GM21515 (cell line): ENCODE measurements at regions not wholly inside any gene's neighbourhood (a gene's known extent, or its start where the extent isn't known, plus 50 kb on each side); places are given as distances from the start of the nearest gene placed in this dataset.
"Not testable (repeated sequence)": the region's sequence is repeated elsewhere in the genome, so short reads cannot be mapped to it uniquely, and the experiment has no call there.

ENCODE experiments used
- ATAC-seq: cut with Tn5 transposase; IDR thresholded peaks from one replicate; pipeline ENCODE4 v1.9.1; 2021; ENCODE audit not compliant: unreplicated experiment

GRCh38 chr14:84080944-84081343, 1449.0 kb upstream of the FLRT2 start:
- no peak for ATAC-seq

GRCh38 chr14:84084056-84084630, 1445.8 kb upstream of the FLRT2 start:
- ATAC-seq, result no peak

GRCh38 chr14:84085493-84085892, 1444.5 kb upstream of the FLRT2 start:
- ATAC-seq, result no peak

- no peak for ATAC-seq
Observed at GRCh38 chr14:84086714-84087113, 1443.2 kb upstream of the FLRT2 start.

GRCh38 chr14:84087986-84088531, 1441.9 kb upstream of the FLRT2 start:
- no peak for ATAC-seq

- ATAC-seq, result no peak
Observed at GRCh38 chr14:84090837-84091236, 1439.1 kb upstream of the FLRT2 start.

- ATAC-seq, result no peak
Observed at GRCh38 chr14:84095681-84096080, 1434.3 kb upstream of the FLRT2 start.

GRCh38 chr14:84098261-84098660, 1431.7 kb upstream of the FLRT2 start:
- no peak for ATAC-seq

- ATAC-seq, result not testable (repeated sequence)
Observed at GRCh38 chr14:84099560-84099959, 1430.4 kb upstream of the FLRT2 start.

- ATAC-seq, result no peak
Observed at GRCh38 chr14:84107835-84108343, 1422.1 kb upstream of the FLRT2 start.

GRCh38 chr14:84108746-84109457, 1421.0 kb upstream of the FLRT2 start:
- ATAC-seq, result no peak

GRCh38 chr14:84112589-84112988, 1417.4 kb upstream of the FLRT2 start:
- ATAC-seq, result no peak

GRCh38 chr14:84125676-84126075, 1404.3 kb upstream of the FLRT2 start:
- ATAC-seq, result no peak

- ATAC-seq, result no peak
Observed at GRCh38 chr14:84127495-84127894, 1402.4 kb upstream of the FLRT2 start.

GRCh38 chr14:84128050-84128449, 1401.9 kb upstream of the FLRT2 start:
- no peak for ATAC-seq

- no peak for ATAC-seq
Observed at GRCh38 chr14:84129007-84129406, 1400.9 kb upstream of the FLRT2 start.

GRCh38 chr14:84129941-84130340, 1400.0 kb upstream of the FLRT2 start:
- ATAC-seq, result no peak

- ATAC-seq, result no peak
Observed at GRCh38 chr14:84131924-84132323, 1398.0 kb upstream of the FLRT2 start.

GRCh38 chr14:84144166-84144565, 1385.8 kb upstream of the FLRT2 start:
- ATAC-seq, result no peak

- no peak for ATAC-seq
Observed at GRCh38 chr14:84152452-84152851, 1377.5 kb upstream of the FLRT2 start.

- no peak for ATAC-seq
Observed at GRCh38 chr14:84162633-84163032, 1367.3 kb upstream of the FLRT2 start.

- ATAC-seq, result no peak
Observed at GRCh38 chr14:84167026-84167425, 1362.9 kb upstream of the FLRT2 start.
